ENCODE measurements at regions not wholly inside any gene's neighbourhood (a gene's known extent, or its start where the extent isn't known, plus 50 kb on each side); places are given as distances from the start of the nearest gene placed in this dataset.

GRCh38 chr1:193753038-193753756 is 566.8 kb upstream of the B3GALT2 start:
- no peaks in the 10 kb centered on the region for H3K36me3 Mint-ChIP-seq (ENCODE audit: low read depth)
- H3K4me3 Mint-ChIP-seq: no peak overlapping the region
- no peak for ATAC-seq (ENCODE audit: low read depth)
- no peaks in the 10 kb centered on the region for H3K27me3 Mint-ChIP-seq
- TF ChIP-seq CTCF (IDR thresholded peaks at IDR 0.05): no peak
- intact Hi-C loops (cut with micrococcal nuclease): loop anchor here (10.0 kb wide), 2 partner anchors 542 to 1278 kb away; no protein-coding TSS in a partner anchor
- no peak for DNase-seq
- ChIA-PET POLR2A (no interaction called here), CTCF (interaction anchor here (1.4 kb wide), 1 partner anchor 49 kb away, joined by 3 read pairs; no protein-coding TSS in a partner anchor)
- H3K9me3 Mint-ChIP-seq: no peaks in the 10 kb centered on the region
- H3K27ac Mint-ChIP-seq: no peak overlapping the region
- H3K4me1 Mint-ChIP-seq: no peaks in the 10 kb centered on the region

- intact Hi-C loops (cut with micrococcal nuclease): loop anchor here (10.0 kb wide), 2 partner anchors 545 to 1275 kb away; no protein-coding TSS in a partner anchor
These were observed 563.5 kb upstream of the B3GALT2 start for GRCh38 chr1:193749868-193750267.

GRCh38 chr1:193747579-193747978 is 561.2 kb upstream of the B3GALT2 start:
- no peaks in the 10 kb centered on the region for H3K9me3 Mint-ChIP-seq
- CTCF ChIA-PET: no interaction called here
- no peaks in the 10 kb centered on the region for H3K4me1 Mint-ChIP-seq
- intact Hi-C loops (cut with micrococcal nuclease): no loop called here
- H3K27me3 Mint-ChIP-seq: peaks cover 5% of the 10 kb centered on the region
- POLR2A ChIA-PET: no interaction called here
- H3K27ac Mint-ChIP-seq: no peak overlapping the region
- no peaks in the 10 kb centered on the region for H3K36me3 Mint-ChIP-seq (ENCODE audit: low read depth)
- ATAC-seq (ENCODE audit: low read depth) (no peak), DNase-seq (no peak)
- H3K4me3 Mint-ChIP-seq: no peak overlapping the region
- TF ChIP-seq CTCF (IDR thresholded peaks at IDR 0.05): no peak

More at GRCh38 chr1:193749868-193750267, 563.5 kb upstream of the B3GALT2 start:
- Mint-ChIP-seq H3K4me3 (no peak overlapping the region), H3K9me3 (no peaks in the 10 kb centered on the region), H3K36me3 (ENCODE audit: low read depth) (no peaks in the 10 kb centered on the region), H3K4me1 (no peaks in the 10 kb centered on the region), H3K27me3 (peaks cover 5% of the 10 kb centered on the region), H3K27ac (no peak overlapping the region)
- ChIA-PET CTCF (no interaction called here), POLR2A (no interaction called here)
- TF ChIP-seq CTCF (IDR thresholded peaks at IDR 0.05): no peak
- no peak for ATAC-seq (ENCODE audit: low read depth)
- no peak for DNase-seq

GRCh38 chr1:193741228-193741627 is 554.8 kb upstream of the B3GALT2 start:
- Mint-ChIP-seq H3K27ac (no peak overlapping the region), H3K27me3 (no peaks in the 10 kb centered on the region), H3K4me1 (no peaks in the 10 kb centered on the region), H3K4me3 (no peak overlapping the region), H3K9me3 (no peaks in the 10 kb centered on the region), H3K36me3 (ENCODE audit: low read depth) (no peaks in the 10 kb centered on the region)
- DNase-seq: no peak
- no peak for TF ChIP-seq CTCF (IDR thresholded peaks at IDR 0.05)
- ChIA-PET POLR2A (no interaction called here), CTCF (no interaction called here)
- intact Hi-C loops (cut with micrococcal nuclease): no loop called here
- no peak for ATAC-seq (ENCODE audit: low read depth)

- ChIA-PET CTCF (no interaction called here), POLR2A (no interaction called here)
- DNase-seq (no peak), ATAC-seq (ENCODE audit: low read depth) (no peak)
- Mint-ChIP-seq H3K4me1 (no peaks in the 10 kb centered on the region), H3K27me3 (no peaks in the 10 kb centered on the region), H3K9me3 (no peaks in the 10 kb centered on the region), H3K36me3 (ENCODE audit: low read depth) (no peaks in the 10 kb centered on the region), H3K27ac (no peak overlapping the region), H3K4me3 (no peak overlapping the region)
- intact Hi-C loops (cut with micrococcal nuclease): no loop called here
- no peak for TF ChIP-seq CTCF (IDR thresholded peaks at IDR 0.05)
These were observed 554.3 kb upstream of the B3GALT2 start for GRCh38 chr1:193740762-193741161.
